ENCODE measurements at regions not wholly inside any gene's neighbourhood (a gene's known extent, or its start where the extent isn't known, plus 50 kb on each side); places are given as distances from the start of the nearest gene placed in this dataset.

GRCh38 chr6:103184776-103185175 lies 1674.9 kb downstream of the HACE1 start:
- no peak for TF ChIP-seq POLR2A (IDR thresholded peaks at IDR 0.05; ENCODE audit: low read depth, low read length)
- no peak for TF ChIP-seq FOS (IDR thresholded peaks at IDR 0.05; ENCODE audit: borderline replicate concordance, insufficient read depth, low read length)
- TF ChIP-seq CTCF (IDR thresholded peaks at IDR 0.05; ENCODE audit: extremely low read depth in 1 of 2, insufficient read depth in 1 of 2, low read depth in 1 of 2, low read length in 2 of 2), result no peak
- TF ChIP-seq MAX (IDR thresholded peaks at IDR 0.05; ENCODE audit: insufficient read depth, insufficient read length), result no peak
- TF ChIP-seq POLR2AphosphoS5 (IDR thresholded peaks at IDR 0.05; ENCODE audit: insufficient read depth, low read depth, low read length), result no peak
- TF ChIP-seq EZH2 (IDR thresholded peaks at IDR 0.05; ENCODE audit: borderline replicate concordance, low read depth, low read length, severe bottlenecking), result no peak
- no peak for TF ChIP-seq GATA2 (IDR thresholded peaks at IDR 0.05; ENCODE audit: insufficient read depth, insufficient read length, low read depth, low read length)
- no peak for TF ChIP-seq JUN (IDR thresholded peaks at IDR 0.05; ENCODE audit: borderline replicate concordance, insufficient read depth, insufficient read length, low read depth)
- TF ChIP-seq MYC (IDR thresholded peaks at IDR 0.05; ENCODE audit: low read depth, low read length), result no peak

Measured in endothelial cell of umbilical vein (primary cell).